ENCODE measurements at regions not wholly inside any gene's neighbourhood (a gene's known extent, or its start where the extent isn't known, plus 50 kb on each side); places are given as distances from the start of the nearest gene placed in this dataset.

- DNase-seq: no peak
Measured at GRCh38 chr16:60331168-60331567, 1597.1 kb upstream of the GOT2 start.

GRCh38 chr16:60329108-60329507, 1595.0 kb upstream of the GOT2 start:
- no peak for DNase-seq

DNA sequence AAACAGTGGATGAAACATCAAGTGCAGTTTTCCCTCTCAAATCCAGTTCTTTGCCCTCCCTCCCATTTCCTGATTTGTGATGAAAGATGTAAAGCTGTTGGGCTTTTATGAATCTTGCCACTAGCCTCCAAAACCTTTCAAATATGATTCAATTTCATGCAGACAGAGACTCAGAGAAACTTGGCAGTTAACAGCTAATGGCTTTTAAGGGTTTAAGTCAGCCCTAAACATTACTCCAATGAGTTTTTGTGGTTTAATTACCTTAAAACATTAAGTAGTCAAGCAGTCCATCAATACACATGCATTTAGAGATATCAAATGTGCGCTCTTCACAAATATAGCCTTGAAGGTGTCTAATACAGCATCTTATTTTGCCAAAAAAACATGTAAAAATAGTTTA, 1594.0 kb upstream of the GOT2 start:
- DNase-seq: no peak

DNA sequence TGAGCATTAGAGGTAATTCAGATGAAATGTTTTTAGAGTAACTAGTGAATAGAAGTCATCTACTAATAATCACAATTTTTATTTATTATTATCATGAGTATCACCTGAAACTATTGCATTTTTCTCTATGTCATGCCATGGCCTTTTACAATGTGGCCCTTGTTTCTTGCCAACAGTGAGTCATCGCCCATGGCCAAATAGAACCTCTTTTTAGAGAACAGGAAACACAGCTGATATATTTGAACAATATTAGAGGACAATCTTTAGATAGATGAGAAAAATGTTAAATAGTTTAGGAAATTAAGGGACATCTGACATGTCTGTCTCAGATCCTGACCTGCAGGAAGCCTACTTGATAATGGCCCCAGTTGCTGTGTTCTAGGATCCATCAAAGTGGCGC, 1584.4 kb upstream of the GOT2 start:
- no peak for DNase-seq

DNA sequence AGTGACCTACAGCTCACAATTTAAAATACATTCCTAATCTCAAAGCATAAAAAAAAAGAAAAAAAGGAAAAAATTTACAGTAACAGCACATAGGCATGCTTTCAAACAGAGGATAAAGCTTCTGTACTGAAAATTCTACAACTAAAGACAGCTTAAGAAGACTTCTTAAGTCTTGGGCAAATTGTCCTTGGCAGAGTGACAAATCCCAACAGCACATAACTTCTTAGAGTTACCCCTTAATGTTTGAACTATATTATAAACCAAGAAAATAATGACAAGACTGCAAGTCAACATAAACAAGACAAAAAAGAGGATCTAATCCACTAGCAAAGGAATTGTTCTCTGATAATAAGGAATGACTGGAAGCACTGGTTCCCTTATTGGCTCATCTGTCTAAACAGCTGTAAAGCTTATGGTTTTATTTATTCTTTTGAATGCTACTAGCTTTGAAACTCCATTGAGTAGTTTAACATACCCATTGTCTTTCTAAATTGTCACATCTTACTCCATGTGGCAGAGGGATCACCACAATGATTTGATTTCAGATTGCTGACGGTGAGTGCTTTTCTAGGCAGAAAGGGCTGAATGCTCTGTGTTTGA, 1576.8 kb upstream of the GOT2 start:
- DNase-seq: no peak

- DNase-seq: no peak
Measured at GRCh38 chr16:60304720-60305119, 1570.6 kb upstream of the GOT2 start.

DNA sequence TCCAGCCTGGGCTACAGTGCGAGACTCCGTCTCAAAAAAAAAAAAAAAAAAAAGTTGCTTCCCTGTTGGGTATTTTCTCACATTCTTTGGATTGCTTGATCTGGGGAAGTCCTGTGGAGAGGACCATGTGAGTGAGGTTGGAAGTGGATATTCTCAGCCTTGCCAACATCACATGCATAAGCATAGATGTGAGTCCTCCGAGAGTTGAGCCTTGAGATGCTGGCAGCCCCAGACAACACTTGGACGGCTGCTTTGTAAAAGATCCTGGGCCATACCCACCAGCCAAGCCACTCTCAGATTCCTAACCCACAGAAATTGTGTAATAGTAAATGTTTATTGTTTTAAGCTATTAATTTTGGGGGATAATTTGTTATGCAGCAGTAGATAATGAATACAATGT, 1570.0 kb upstream of the GOT2 start:
- DNase-seq: no peak

- no peak for DNase-seq
Measured at GRCh38 chr16:60302676-60303075, 1568.6 kb upstream of the GOT2 start.

- DNase-seq: no peak
Measured at GRCh38 chr16:60302261-60302660, 1568.1 kb upstream of the GOT2 start.

DNA sequence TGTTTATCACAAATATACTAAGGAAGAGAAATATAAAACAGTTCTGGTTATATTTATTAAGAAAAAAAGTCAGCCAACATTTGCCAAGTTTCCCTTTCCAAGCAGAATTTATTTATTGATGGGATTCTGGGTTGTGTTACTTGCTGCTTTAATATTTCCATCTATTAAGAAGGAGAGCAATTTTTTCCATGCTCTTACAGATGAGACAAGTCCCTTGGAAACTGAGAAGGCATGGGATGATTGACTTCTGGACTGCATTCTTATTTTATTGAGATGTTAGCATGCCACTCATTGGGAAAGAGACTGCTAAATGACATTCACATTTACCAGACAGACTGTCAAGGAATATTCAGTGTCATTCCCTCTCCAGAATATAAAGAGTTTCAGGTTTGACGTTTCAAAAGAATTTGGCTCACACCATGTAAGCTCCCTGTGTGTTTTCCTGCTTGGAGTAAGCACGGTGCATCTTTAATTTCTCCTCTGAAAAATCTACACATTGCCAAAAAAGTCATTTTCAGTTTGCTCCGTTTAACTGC, 1565.2 kb upstream of the GOT2 start:
- no peak for DNase-seq

- DNase-seq: no peak
Measured at GRCh38 chr16:60295451-60295850, 1561.3 kb upstream of the GOT2 start.

DNA sequence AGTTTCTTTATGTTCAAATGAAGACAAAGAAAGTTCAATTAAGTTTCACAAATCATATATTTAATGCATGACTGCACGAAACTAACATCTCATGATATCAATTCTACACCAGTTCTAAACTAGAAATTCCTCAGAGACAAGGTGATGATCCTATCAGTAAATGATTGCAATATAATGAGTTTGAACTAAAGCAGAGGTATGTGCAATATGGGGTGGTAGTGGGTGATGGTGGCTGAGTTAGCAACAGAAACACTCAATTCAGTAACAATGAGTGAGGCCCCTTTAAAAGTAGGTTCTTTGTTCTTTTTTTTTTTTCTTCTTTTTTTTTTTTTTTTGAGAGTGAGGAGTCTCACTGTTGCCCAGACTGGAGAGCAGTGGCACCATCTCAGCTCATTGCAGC, 1551.7 kb upstream of the GOT2 start:
- no peak for DNase-seq

GRCh38 chr16:60279061-60279665, 1545.0 kb upstream of the GOT2 start:
- DNase-seq: no peak

DNA sequence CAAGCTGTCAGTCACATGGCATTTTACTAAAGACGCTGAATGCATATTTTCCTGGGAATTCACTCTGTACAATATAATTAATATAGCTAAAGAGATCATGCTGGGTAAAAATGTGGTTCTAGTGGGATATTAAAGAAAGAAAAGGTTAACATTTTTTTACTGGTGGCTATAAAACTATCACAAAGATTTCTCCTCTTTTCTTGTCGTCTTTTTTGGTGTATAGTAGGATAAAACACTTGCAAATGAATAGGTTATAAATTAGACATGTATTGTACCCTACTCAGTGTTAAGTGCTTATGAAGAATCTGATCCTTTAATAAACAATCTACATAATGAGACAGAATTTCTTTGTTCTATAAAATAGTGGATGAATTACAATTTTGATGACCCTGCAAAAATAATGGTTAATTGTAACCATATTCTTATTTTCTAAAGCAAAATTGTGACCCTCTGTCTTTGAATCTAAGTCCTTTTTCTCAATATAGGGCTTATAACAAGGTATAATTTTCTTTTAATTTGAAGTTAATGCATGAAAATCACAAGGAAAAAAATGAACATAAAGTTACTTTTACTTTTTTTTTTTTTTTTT, 1540.4 kb upstream of the GOT2 start:
- no peak for DNase-seq

DNA sequence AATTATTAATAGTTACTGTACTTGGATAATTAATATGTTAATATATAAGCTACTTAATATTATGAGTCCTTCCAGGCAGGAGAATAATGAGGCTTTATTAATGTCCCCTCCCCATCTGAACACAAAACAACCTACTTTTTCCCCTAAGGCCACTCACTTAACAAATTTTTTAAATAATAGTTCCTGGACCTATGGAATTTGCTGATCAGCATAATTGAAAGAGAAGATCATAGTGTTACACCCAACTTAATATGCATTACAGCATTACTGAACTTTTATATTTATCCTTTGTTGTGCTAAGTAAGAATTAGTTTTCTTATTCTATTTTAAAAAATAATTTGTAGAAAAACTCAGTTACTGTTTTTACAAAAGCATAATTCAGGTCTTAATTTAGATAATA, 1537.7 kb upstream of the GOT2 start:
- no peak for DNase-seq

DNA sequence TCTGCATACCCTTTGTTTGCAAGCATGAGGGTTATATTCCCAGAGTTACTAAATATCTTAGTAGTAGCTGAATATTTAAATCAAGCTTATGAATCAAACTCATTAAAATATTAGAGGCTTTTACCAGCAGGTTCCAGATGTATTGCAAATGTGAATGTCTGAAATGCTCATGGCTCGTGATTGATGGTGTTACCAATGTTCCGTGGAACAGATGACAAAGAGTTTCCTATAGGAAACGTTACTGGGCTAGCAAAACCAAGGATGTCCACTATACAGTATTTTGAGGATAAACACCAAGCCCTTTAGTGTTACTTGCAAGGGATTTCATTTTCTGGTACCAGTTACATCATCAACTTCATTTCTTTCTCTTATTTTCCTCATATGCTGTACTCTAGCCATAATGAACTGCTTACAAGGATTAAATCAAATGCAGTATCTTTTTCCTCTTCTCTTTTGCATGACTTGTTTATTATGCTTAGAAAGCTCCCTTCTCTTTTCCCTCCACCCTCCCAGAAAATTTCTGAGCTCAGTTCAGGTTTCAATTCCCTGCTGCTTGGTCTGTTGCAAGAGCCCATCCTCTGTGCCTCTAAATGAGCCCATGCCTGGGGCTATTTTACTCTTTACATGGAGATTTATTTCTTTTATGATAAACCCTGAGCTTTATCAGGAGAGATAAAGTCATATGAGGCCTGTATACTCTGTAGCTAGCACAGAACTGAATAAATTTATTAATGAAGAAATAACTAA, 1537.1 kb upstream of the GOT2 start:
- DNase-seq: no peak

DNA sequence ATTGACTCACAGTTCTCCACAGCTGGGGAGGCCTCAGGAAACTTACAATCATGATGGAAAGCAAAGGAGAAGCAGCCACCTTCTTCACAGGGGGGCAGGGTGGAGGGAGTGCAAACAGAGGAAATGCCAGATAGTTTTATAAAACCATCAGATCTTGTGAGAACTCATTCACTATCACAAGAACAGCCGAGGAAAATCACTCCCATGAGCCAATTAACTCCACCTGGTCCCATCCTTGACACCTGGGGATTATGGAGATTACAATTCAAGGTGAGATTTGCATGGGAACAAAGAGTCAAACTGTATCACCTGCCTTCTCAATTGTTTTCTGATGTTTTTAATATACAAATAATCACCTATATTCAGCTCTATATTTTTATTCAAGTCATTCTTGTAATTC, 1527.3 kb upstream of the GOT2 start:
- DNase-seq: no peak

GRCh38 chr16:60259956-60260355, 1525.8 kb upstream of the GOT2 start:
- no peak for DNase-seq

DNA sequence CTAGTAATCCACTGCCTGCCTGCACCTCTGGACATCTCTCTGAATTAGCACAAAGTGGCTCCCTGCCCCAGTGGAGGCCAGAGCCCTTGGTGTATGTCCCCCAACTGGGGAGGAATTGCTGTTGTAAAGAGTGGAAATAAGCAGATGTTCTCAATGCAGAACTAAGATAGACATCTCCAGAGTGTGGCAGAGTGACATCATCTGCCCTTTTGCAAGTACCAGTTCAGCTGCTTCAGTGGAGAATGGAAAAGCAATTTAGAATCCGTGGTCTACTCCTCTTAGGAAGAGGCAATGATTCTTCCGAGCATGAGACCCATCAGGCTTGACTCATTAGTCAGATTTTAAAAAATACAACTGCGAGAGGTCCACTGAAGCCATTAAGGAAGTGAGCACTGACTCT, 1512.0 kb upstream of the GOT2 start:
- DNase-seq: no peak

- DNase-seq: no peak
Measured at GRCh38 chr16:60241671-60242070, 1507.6 kb upstream of the GOT2 start.

DNA sequence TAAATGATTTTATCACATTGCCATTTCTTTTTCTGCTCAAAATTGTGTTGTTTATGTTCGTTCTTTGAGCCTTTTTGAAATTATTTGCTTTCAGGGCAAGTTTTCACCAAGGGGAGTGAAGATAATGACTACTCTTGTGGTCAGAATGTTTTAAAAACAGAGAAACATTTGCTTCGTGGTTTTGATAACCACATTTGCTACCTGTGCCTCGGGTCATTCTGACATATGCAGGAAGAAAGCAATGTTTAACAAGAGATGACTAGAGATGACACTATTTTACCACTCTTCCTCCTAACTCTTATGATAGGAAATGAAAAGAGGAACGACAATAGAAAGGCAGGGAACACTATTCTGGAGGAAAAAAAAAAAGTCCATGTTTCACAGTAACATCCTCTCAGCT, 1496.5 kb upstream of the GOT2 start:
- no peak for DNase-seq

DNA sequence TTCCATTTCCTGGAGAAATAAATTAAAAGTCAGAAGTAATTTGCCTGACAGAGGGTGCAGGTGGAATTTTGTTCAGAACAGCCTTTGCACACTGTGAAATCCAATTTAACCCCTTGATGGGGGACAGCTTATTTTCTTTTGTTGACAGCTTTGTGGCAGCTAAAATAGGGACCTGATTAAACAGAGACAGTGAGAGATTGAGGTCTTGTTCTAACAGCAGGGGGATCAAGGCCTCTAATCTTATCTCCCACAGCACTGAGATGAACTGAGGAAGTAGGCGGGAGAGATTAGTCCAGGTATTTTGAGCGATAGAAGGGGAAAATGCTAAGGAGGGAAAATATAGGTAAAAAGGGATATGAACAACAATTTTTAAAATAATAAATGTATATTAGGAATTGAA, 1491.4 kb upstream of the GOT2 start:
- DNase-seq: no peak

- no peak for DNase-seq
Measured at GRCh38 chr16:60217787-60218186, 1483.7 kb upstream of the GOT2 start.

DNA sequence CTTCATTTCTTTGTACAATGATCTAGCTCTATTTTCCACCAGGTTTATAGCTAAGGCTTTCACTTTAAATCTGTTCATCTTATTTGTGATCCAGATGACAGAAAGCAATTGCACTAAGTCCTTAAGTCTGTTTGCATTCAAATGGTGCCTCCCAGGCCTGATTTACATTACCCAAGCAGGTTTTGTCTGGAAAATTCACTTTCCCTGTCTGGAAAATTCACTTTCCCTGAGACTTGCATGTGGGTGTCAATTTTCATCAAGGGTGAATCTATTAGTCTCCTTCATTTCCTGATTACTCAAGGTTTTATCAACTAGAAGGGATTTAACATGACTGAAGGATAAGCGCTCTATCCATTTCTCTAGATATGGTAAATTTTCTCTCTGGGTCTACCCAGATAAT, 1480.2 kb upstream of the GOT2 start:
- no peak for DNase-seq

Data from activated naive CD4-positive, alpha-beta T cell treated with anti-CD3 and anti-CD28 coated beads, Interleukin-2, amount 50 U/mL, for 16 hours (primary cell).